PC-9 (cell line): ENCODE measurements at regions not wholly inside any gene's neighbourhood (a gene's known extent, or its start where the extent isn't known, plus 50 kb on each side); places are given as distances from the start of the nearest gene placed in this dataset.

Source experiments
- CTCF ChIP-seq: fragments of 200-600 bp; sonication (generic); conservative IDR thresholded peaks from 2 replicates; pipeline ENCODE4 v1.6.1; 2017; ENCODE audit warnings: mixed run types, antibody characterized with exemption, mild to moderate bottlenecking, moderate library complexity
- EZH2 ChIP-seq: fragments of 200-600 bp; sonication (generic); IDR thresholded peaks from 2 replicates; pipeline ENCODE4 v1.8.0; 2017; ENCODE audit warnings: antibody characterized with exemption, low read depth

- TF ChIP-seq CTCF (no peak), EZH2 (no peak)
Measured at GRCh38 chr15:99509686-99510461, 55.9 kb upstream of the MEF2A start.
